ENCODE measurements at regions not wholly inside any gene's neighbourhood (a gene's known extent, or its start where the extent isn't known, plus 50 kb on each side); places are given as distances from the start of the nearest gene placed in this dataset.

DNA sequence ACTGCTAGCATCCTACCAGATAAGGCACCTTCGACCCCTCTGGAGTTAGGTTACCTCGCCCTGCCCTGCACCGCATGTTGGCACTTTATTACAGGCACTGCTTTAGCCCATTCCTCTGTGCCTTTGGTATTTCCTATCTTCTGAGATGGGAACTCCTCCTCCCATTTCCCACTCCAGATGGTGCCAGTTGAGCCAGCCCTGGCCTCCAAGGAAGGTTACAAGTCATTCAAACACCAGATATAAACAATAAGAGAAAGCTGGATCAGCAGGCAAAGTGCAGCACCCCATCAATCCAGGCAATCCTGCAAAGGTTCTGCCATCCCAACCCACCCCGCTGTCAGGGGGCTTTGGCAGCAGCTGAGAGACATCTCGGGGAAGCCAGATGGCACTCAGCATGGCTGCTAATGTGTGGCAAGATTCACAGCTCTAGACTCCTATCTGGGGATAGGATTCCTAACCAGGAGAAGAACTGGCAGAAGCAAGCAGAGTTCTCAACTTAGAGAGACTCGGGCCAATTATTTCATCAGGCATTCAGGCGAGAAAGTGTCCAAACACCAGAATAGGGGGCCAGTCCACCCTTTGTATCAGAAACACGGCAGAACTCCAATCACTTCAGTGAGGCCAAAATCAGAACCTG, 113.0 kb downstream of the COPRS start:
- DNase-seq (ENCODE audit: low spot score): no peak
- H3K79me2 ChIP-seq (ENCODE audit: insufficient read depth, low read depth, low read length): no peaks in the 10 kb centered on the region
- no peaks in the 10 kb centered on the region for H3K9me2 ChIP-seq (ENCODE audit: insufficient read depth, low read length)
- H4K20me1 ChIP-seq (ENCODE audit: insufficient read depth, low read length): no peaks in the 10 kb centered on the region
- intact Hi-C loops (cut with micrococcal nuclease; ENCODE audit: unreplicated experiment): no loop called here
- H2AFZ ChIP-seq (ENCODE audit: low read length): no peak overlapping the region
- POLR2A ChIA-PET: interaction anchor here (0.6 kb wide), 1 partner anchor 676 kb away, joined by 3 read pairs; no protein-coding TSS in a partner anchor
- H3K9me3 ChIP-seq (ENCODE audit: low read length): no peaks in the 10 kb centered on the region
- TF ChIP-seq, protein P1, sequence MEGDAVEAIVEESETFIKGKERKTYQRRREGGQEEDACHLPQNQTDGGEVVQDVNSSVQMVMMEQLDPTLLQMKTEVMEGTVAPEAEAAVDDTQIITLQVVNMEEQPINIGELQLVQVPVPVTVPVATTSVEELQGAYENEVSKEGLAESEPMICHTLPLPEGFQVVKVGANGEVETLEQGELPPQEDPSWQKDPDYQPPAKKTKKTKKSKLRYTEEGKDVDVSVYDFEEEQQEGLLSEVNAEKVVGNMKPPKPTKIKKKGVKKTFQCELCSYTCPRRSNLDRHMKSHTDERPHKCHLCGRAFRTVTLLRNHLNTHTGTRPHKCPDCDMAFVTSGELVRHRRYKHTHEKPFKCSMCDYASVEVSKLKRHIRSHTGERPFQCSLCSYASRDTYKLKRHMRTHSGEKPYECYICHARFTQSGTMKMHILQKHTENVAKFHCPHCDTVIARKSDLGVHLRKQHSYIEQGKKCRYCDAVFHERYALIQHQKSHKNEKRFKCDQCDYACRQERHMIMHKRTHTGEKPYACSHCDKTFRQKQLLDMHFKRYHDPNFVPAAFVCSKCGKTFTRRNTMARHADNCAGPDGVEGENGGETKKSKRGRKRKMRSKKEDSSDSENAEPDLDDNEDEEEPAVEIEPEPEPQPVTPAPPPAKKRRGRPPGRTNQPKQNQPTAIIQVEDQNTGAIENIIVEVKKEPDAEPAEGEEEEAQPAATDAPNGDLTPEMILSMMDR (conservative IDR thresholded peaks at IDR 0.05; ENCODE audit: low read length): no peak
- TF ChIP-seq EZH2phosphoT487 (IDR thresholded peaks at IDR 0.05; ENCODE audit: borderline replicate concordance, low read depth, low read length): no peak
- no TSS peak for BruUV-seq (replicated peaks)
- no peaks in the 10 kb centered on the region for H3K4me1 ChIP-seq (ENCODE audit: insufficient read depth, low read length, poor library complexity, severe bottlenecking)
- H3K36me3 ChIP-seq (ENCODE audit: insufficient read depth, low read length): no peaks in the 10 kb centered on the region
- no peak overlapping the region for H3K4me2 ChIP-seq (ENCODE audit: low read length)
- CTCF ChIA-PET (ENCODE audit: unreplicated experiment): no interaction called here
- H3K4me3 ChIP-seq (ENCODE audit: low read depth, low read length, poor library complexity, severe bottlenecking): no peak overlapping the region
- no peak overlapping the region for H3K27ac ChIP-seq (ENCODE audit: low read depth, low read length, poor library complexity, severe bottlenecking)

DNA sequence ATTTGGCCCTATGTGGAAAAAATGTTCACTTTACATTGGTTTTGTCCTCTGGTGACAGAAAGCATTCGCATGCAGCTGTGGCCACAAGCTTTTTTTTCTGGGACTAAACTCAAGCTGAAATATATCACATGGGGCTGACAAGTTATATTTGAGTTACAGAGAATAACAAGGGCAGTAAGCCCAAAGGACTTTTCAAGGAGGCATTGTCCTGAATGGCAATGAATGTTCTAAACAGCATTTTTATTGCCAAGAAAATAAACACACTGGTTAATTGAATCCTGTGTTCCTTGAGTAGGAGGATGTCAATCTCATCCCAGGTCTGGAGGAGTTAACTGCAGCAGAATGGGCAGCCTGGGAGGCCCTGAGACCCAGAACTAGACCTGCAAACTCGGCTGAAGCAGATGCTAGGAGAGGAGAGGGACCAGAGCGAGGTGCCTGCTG, 114.5 kb downstream of the COPRS start:
- Histone ChIP-seq H3K79me2 (ENCODE audit: insufficient read depth, low read depth, low read length) (no peaks in the 10 kb centered on the region), H4K20me1 (ENCODE audit: insufficient read depth, low read length) (no peaks in the 10 kb centered on the region), H3K9me3 (ENCODE audit: low read length) (no peaks in the 10 kb centered on the region), H2AFZ (ENCODE audit: low read length) (no peak overlapping the region), H3K27ac (ENCODE audit: low read depth, low read length, poor library complexity, severe bottlenecking) (no peak overlapping the region), H3K4me2 (ENCODE audit: low read length) (no peak overlapping the region), H3K4me1 (ENCODE audit: insufficient read depth, low read length, poor library complexity, severe bottlenecking) (no peaks in the 10 kb centered on the region), H3K4me3 (ENCODE audit: low read depth, low read length, poor library complexity, severe bottlenecking) (no peak overlapping the region), H3K9me2 (ENCODE audit: insufficient read depth, low read length) (no peaks in the 10 kb centered on the region), H3K36me3 (ENCODE audit: insufficient read depth, low read length) (no peaks in the 10 kb centered on the region)
- intact Hi-C loops (cut with micrococcal nuclease; ENCODE audit: unreplicated experiment): no loop called here
- no peak for DNase-seq (ENCODE audit: low spot score)
- ChIA-PET CTCF (ENCODE audit: unreplicated experiment) (no interaction called here), POLR2A (no interaction called here)
- BruUV-seq (replicated peaks): no TSS peak
- TF ChIP-seq, protein P1 (conservative IDR thresholded peaks at IDR 0.05; ENCODE audit: low read length): no peak
- no peak for TF ChIP-seq EZH2phosphoT487 (IDR thresholded peaks at IDR 0.05; ENCODE audit: borderline replicate concordance, low read depth, low read length)

DNA sequence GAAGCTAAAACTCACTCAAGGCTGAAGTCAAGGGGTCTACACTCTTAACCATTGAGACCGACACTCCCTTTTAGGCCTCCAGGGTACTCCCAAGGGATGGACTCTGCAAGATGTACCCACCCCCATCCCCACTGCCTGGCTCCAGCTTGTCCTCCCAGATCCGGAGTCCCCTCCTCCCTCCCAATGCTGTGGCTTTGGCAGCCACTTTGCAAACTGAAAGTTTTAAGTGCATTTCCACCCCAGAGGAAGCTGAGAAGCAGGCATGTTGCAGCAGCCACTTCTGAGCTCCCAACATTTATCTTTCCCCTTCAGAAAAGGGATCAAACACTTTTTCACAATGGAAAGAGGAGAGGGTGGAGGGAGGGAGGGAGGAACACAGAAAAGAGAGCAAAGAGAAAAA, 115.2 kb downstream of the COPRS start:
- no peak for DNase-seq (ENCODE audit: low spot score)
- BruUV-seq (replicated peaks): no TSS peak
- no peaks in the 10 kb centered on the region for H3K9me3 ChIP-seq (ENCODE audit: low read length)
- H3K4me1 ChIP-seq (ENCODE audit: insufficient read depth, low read length, poor library complexity, severe bottlenecking): no peaks in the 10 kb centered on the region
- H3K4me2 ChIP-seq (ENCODE audit: low read length): no peak overlapping the region
- H3K9me2 ChIP-seq (ENCODE audit: insufficient read depth, low read length): no peaks in the 10 kb centered on the region
- no peaks in the 10 kb centered on the region for H3K79me2 ChIP-seq (ENCODE audit: insufficient read depth, low read depth, low read length)
- H2AFZ ChIP-seq (ENCODE audit: low read length): no peak overlapping the region
- no peaks in the 10 kb centered on the region for H3K36me3 ChIP-seq (ENCODE audit: insufficient read depth, low read length)
- TF ChIP-seq EZH2phosphoT487 (IDR thresholded peaks at IDR 0.05; ENCODE audit: borderline replicate concordance, low read depth, low read length): no peak
- TF ChIP-seq, protein P1 (conservative IDR thresholded peaks at IDR 0.05; ENCODE audit: low read length): no peak
- no peak overlapping the region for H3K27ac ChIP-seq (ENCODE audit: low read depth, low read length, poor library complexity, severe bottlenecking)
- ChIA-PET POLR2A (interaction anchor here (0.7 kb wide), 1 partner anchor 11 kb away, joined by 3 read pairs; no protein-coding TSS in a partner anchor), CTCF (ENCODE audit: unreplicated experiment) (no interaction called here)
- intact Hi-C loops (cut with micrococcal nuclease; ENCODE audit: unreplicated experiment): no loop called here
- no peaks in the 10 kb centered on the region for H4K20me1 ChIP-seq (ENCODE audit: insufficient read depth, low read length)
- H3K4me3 ChIP-seq (ENCODE audit: low read depth, low read length, poor library complexity, severe bottlenecking): no peak overlapping the region
